Chondrocyte (in vitro differentiated cells): ENCODE measurements at regions not wholly inside any gene's neighbourhood (a gene's known extent, or its start where the extent isn't known, plus 50 kb on each side); places are given as distances from the start of the nearest gene placed in this dataset.

Experiments used
- DNase-seq: peaks from one replicate; pipeline ENCODE4 v3.0.0; 2021; ENCODE audit warnings: mixed read lengths, low spot score
- H3K27ac Mint-ChIP-seq: one replicate; pipeline ENCODE4 v1.8.0; 2021; ENCODE audit warnings: mild to moderate bottlenecking, moderate library complexity, mixed read lengths; ENCODE audit not compliant: unreplicated experiment
- H3K27me3 Mint-ChIP-seq: 2 replicates; pipeline ENCODE4 v1.8.0; 2021; ENCODE audit warnings: low read depth, mixed read lengths
- H3K36me3 Mint-ChIP-seq: 2 replicates; pipeline ENCODE4 v1.8.0; 2021; ENCODE audit warnings: low read depth, mixed read lengths
- H3K4me1 Mint-ChIP-seq: 2 replicates; pipeline ENCODE4 v1.8.0; 2021; ENCODE audit warnings: low read depth, mild to moderate bottlenecking, mixed read lengths
- H3K4me3 Mint-ChIP-seq: one replicate; pipeline ENCODE4 v1.8.0; 2021; ENCODE audit warnings: mild to moderate bottlenecking, moderate library complexity, mixed read lengths; ENCODE audit not compliant: unreplicated experiment
- H3K9me3 Mint-ChIP-seq: 2 replicates; pipeline ENCODE4 v1.8.0; 2021; ENCODE audit warnings: low read depth, mixed read lengths
- TF ChIP-seq, protein P1 (sequence below): fragments of 200-600 bp; sonication (generic); IDR thresholded peaks from 2 replicates; pipeline ENCODE4 v1.5.0; 2021; ENCODE audit warnings: antibody characterized with exemption, mild to moderate bottlenecking, moderate library complexity

DNA sequence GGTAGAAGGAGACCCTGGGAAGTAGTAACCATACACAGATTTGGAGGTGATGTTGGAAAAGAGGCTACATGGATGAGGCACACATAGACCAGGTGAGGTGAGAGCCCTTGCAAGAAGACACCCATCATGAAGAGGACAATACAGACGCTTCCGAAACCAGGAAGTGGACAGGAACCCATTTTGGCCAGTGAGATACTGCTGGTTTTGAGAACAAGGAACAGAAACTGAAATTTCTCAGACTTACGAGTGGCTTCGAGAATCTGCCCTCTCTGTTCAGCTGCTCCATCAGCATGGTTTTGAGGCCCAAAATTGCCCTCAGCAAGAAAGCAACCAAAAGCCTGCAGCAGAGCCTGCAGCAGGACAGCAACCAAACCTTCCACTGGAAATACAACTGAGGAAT lies 479.1 kb upstream of the NRXN1 start:
- peaks cover 3% of the 10 kb centered on the region for H3K9me3 Mint-ChIP-seq
- no peak overlapping the region for H3K27ac Mint-ChIP-seq
- DNase-seq: no peak
- H3K4me3 Mint-ChIP-seq: no peak overlapping the region
- H3K4me1 Mint-ChIP-seq: no peaks in the 10 kb centered on the region
- H3K27me3 Mint-ChIP-seq: no peaks in the 10 kb centered on the region
- no peaks in the 10 kb centered on the region for H3K36me3 Mint-ChIP-seq
- TF ChIP-seq, protein P1, sequence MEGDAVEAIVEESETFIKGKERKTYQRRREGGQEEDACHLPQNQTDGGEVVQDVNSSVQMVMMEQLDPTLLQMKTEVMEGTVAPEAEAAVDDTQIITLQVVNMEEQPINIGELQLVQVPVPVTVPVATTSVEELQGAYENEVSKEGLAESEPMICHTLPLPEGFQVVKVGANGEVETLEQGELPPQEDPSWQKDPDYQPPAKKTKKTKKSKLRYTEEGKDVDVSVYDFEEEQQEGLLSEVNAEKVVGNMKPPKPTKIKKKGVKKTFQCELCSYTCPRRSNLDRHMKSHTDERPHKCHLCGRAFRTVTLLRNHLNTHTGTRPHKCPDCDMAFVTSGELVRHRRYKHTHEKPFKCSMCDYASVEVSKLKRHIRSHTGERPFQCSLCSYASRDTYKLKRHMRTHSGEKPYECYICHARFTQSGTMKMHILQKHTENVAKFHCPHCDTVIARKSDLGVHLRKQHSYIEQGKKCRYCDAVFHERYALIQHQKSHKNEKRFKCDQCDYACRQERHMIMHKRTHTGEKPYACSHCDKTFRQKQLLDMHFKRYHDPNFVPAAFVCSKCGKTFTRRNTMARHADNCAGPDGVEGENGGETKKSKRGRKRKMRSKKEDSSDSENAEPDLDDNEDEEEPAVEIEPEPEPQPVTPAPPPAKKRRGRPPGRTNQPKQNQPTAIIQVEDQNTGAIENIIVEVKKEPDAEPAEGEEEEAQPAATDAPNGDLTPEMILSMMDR: no peak

DNA sequence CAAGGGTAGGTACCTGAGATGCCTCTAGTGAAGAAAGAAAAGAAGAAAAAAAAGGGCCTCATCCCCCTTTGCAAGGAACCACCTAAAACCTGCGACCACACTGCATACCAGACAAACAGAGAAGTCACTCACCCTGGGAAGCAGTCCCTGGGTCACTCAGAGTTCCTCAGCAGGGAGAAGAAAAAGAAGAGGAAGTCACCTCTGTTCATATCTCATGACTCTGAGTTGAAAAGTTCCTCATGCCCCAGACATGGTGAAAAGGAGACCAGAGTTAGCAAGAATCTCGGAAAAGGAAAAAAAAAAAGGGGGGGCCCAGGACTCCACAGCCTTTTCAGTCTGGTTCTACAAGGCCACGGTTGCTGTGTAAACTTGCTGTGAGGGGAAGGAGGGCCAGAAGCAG lies 478.4 kb upstream of the NRXN1 start:
- Mint-ChIP-seq H3K4me1 (no peaks in the 10 kb centered on the region), H3K36me3 (no peaks in the 10 kb centered on the region), H3K27me3 (no peaks in the 10 kb centered on the region), H3K27ac (no peak overlapping the region), H3K4me3 (no peak overlapping the region), H3K9me3 (peaks cover 3% of the 10 kb centered on the region)
- TF ChIP-seq, protein P1: no peak
- DNase-seq: no peak

DNA sequence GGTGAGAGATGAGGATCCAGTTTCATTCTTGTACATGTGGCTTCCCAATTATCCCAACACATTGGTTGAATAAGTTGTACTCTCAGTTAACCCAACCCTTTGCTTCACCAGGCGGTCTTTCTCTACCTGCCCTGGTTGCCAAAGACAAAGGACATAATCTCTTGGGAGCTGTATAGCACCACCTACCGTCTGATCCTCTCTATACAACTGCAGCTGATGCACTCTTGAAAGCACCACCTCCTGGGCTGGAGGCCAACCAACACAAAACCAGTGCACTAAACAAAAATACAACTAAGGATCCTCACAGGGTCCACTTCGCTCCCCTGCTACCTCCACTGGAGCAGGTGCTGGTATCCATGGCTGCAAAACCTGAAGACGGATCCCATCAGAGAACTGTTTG lies 473.6 kb upstream of the NRXN1 start:
- Mint-ChIP-seq H3K27ac (no peak overlapping the region), H3K9me3 (no peaks in the 10 kb centered on the region), H3K4me1 (no peaks in the 10 kb centered on the region), H3K27me3 (no peaks in the 10 kb centered on the region), H3K4me3 (no peak overlapping the region), H3K36me3 (no peaks in the 10 kb centered on the region)
- TF ChIP-seq, protein P1: no peak
- no peak for DNase-seq

DNA sequence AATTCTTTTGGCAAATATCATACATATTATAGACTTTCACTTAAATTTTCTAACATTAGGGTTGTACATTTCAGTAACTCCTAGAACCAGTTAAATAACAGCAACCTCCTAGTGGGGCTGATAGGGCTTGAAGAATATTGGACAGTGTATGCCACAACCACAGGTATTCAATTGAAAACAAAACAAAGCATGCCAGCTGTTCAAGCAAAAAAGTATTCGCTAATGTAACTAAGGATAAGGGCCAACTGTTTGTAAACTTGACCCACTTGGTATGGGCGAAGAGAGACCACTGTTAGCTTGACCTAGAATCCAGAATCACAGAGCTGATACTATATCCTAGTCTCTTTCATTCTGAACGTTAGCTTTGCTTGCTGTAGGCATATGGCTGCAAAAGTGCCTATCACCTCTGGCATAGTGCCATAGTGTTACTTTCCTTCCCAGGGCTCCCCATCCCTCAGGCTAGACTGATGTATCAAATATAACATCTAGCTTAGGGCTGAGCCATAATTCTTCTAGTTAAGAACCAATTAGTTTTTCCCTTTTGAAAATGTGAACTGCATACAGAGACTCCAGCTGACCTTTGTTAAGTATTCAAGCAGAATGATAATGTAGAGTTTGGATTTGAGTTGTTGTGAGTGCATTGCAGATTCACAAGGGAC lies 458.8 kb upstream of the NRXN1 start:
- no peak for DNase-seq
- TF ChIP-seq, protein P1: no peak
- Mint-ChIP-seq H3K4me3 (no peak overlapping the region), H3K27ac (no peak overlapping the region), H3K4me1 (no peaks in the 10 kb centered on the region), H3K36me3 (no peaks in the 10 kb centered on the region), H3K9me3 (peaks cover 2% of the 10 kb centered on the region), H3K27me3 (no peaks in the 10 kb centered on the region)

DNA sequence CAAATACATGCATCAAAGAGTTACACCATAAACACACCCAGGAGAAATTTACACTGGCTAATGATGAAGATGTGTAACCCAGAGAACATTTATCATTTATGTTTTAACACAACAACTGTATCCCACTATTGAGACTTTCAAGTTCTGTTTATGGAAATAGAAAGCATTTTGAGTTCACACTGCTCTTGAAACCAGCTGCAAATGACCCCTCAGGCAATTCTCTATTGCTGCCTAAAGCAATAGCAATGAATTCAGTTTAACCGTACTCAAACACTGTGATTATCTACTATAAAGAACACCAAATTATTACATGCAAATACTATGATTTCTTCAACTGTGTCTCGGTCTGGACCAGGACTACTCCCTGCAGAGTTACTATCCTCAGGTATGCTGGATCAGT lies 452.7 kb upstream of the NRXN1 start:
- Mint-ChIP-seq H3K9me3 (no peaks in the 10 kb centered on the region), H3K27me3 (peaks cover 1% of the 10 kb centered on the region), H3K4me1 (no peaks in the 10 kb centered on the region), H3K27ac (no peak overlapping the region), H3K4me3 (no peak overlapping the region), H3K36me3 (no peaks in the 10 kb centered on the region)
- TF ChIP-seq, protein P1: no peak
- DNase-seq: no peak
